Esophagus muscularis mucosa (tissue), 4 donors: ENCODE measurements at regions not wholly inside any gene's neighbourhood (a gene's known extent, or its start where the extent isn't known, plus 50 kb on each side); places are given as distances from the start of the nearest gene placed in this dataset.

Source experiments
- DNase-seq: peaks from one replicate; pipeline ENCODE4 v3.0.0-alpha.2; 2017; ENCODE audit errors: extremely low spot score
- H3K27ac ChIP-seq, 4 donors: fragments of 200-600 bp; sonication (generic); replicated peaks in 1 of 4; 1 replicate in 3 of 4; 2 replicates in 1 of 4; pipeline ENCODE4 v1.5.1; 2016 to 2019; ENCODE audit warnings: mild to moderate bottlenecking in 1 of 4
- H3K27me3 ChIP-seq, 4 donors: fragments of 200-600 bp; sonication (generic); one replicate each; pipeline versions ENCODE4 v1.5.1 to v1.6.0; 2016 to 2019
- H3K36me3 ChIP-seq, 4 donors: fragments of 200-600 bp; sonication (generic); one replicate each; pipeline ENCODE4 v1.5.1; 2016 to 2019
- H3K4me1 ChIP-seq, 4 donors: fragments of 200-600 bp; sonication (generic); one replicate each; pipeline ENCODE4 v1.5.1; 2016 to 2019
- H3K4me3 ChIP-seq, 4 donors: fragments of 200-600 bp; sonication (generic); 1 replicate in 2 of 4; 2 replicates in 2 of 4; pipeline ENCODE4 v1.5.1; 2016 to 2019; ENCODE audit warnings: mild to moderate bottlenecking in 4 of 4, moderate library complexity in 1 of 4
- H3K9me3 ChIP-seq, 4 donors: fragments of 200-600 bp; sonication (generic); 1 replicate in 3 of 4; 2 replicates in 1 of 4; pipeline ENCODE4 v1.5.1; 2016 to 2019
- EP300 ChIP-seq: sonication (generic); formaldehyde crosslinking; IDR thresholded peaks from one replicate; pipeline ENCODE4 v1.6.1; 2017; ENCODE audit warnings: antibody characterized with exemption
- POLR2A ChIP-seq: fragments of 450-650 bp; IDR thresholded peaks from one replicate; pipeline ENCODE4 v1.6.1; 2017; ENCODE audit warnings: antibody characterized with exemption, moderate library complexity, mild to moderate bottlenecking, low read depth
- POLR2AphosphoS5 ChIP-seq, 2 donors: sonication (generic); formaldehyde crosslinking; IDR thresholded peaks; one replicate each; pipeline ENCODE4 v1.6.1; 2017; ENCODE audit warnings: antibody characterized with exemption in 2 of 2
- WGBS: methylation state at CpG from one replicate; pipeline ENCODE4 v1.1.5; 2018; 5-methylcytosine and 5-hydroxymethylcytosine counted together
- intact Hi-C: fragments of 100-400 bp; cut with DNase I; formaldehyde crosslinking; loops from one replicate; pipeline ENCODE4 v1.15.1; 2023
- TF ChIP-seq, protein P1 (sequence below), 3 experiments: fragments of 200-600 bp in 2 of 3; fragments of 450-650 bp in 1 of 3; sonication (generic) in 2 of 3; IDR thresholded peaks; one replicate each; pipeline ENCODE4 v1.5.1; 2017 to 2019; ENCODE audit warnings: antibody characterized with exemption in 3 of 3, mild to moderate bottlenecking in 2 of 3, moderate library complexity in 1 of 3

DNA sequence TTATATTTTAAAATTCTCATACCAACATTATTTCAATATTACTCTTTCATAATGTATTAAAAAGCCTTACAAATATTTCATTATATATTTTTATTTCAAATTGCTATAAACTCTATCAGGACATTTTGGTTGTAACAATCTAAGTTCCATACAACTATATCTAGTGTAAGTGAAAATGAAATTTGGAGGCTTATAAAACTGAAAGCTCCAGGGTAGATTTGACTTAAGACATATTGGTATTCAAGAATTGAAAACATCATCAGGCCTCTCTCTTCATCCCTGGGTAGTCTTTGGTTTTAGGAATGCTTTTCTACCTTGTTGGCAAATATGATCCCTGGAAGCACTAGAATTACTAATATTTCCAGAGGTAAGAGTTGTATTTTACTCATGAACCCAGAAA lies 342.6 kb downstream of the DTHD1 start:
- H3K4me1 ChIP-seq, result no peaks in the 10 kb centered on the region
- TF ChIP-seq POLR2A (no peak), EP300 (no peak)
- TF ChIP-seq, protein P1, sequence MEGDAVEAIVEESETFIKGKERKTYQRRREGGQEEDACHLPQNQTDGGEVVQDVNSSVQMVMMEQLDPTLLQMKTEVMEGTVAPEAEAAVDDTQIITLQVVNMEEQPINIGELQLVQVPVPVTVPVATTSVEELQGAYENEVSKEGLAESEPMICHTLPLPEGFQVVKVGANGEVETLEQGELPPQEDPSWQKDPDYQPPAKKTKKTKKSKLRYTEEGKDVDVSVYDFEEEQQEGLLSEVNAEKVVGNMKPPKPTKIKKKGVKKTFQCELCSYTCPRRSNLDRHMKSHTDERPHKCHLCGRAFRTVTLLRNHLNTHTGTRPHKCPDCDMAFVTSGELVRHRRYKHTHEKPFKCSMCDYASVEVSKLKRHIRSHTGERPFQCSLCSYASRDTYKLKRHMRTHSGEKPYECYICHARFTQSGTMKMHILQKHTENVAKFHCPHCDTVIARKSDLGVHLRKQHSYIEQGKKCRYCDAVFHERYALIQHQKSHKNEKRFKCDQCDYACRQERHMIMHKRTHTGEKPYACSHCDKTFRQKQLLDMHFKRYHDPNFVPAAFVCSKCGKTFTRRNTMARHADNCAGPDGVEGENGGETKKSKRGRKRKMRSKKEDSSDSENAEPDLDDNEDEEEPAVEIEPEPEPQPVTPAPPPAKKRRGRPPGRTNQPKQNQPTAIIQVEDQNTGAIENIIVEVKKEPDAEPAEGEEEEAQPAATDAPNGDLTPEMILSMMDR (IDR thresholded peaks at IDR 0.05), result no peak
- H3K27me3 ChIP-seq, result no peaks in the 10 kb centered on the region
- no peak for DNase-seq
- no peaks in the 10 kb centered on the region for H3K36me3 ChIP-seq
- H3K27ac ChIP-seq, result no peak overlapping the region
- intact Hi-C loops, result no loop called here
- no peaks in the 10 kb centered on the region for H3K9me3 ChIP-seq
- no peak overlapping the region for H3K4me3 ChIP-seq

DNA sequence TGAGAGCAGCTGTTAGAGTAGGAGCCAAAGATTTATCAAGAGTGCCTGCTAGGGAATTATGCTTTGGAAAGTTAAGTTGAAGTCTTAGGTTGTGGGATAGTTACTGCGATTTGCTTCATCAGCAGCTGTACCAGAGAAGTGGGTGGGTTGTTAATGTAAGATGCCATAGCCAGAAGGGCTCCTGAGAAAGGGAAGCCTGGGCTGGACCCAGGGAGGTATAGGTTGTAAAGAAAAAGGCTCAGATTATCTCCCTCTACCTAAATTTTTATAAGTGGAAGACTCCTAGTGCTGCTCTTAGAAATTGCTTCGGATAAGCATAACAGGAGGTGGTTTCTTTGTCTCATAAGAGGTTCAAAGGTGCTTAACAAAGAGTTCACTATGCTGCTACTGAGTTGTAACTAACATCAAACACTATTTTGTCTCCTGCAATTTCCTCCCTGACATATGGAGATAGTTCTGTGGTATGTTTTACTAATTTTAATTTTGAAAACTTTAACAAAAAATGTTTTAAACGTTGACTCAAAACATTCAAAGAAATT lies 356.9 kb downstream of the DTHD1 start:
- 38% methylated on average over 3 of the region's 3 CpGs for WGBS
- Histone ChIP-seq H3K4me3 (no peak overlapping the region), H3K27ac (no peak overlapping the region), H3K27me3 (no peaks in the 10 kb centered on the region), H3K9me3 (no peaks in the 10 kb centered on the region), H3K36me3 (no peaks in the 10 kb centered on the region), H3K4me1 (no peaks in the 10 kb centered on the region)
- intact Hi-C loops, result no loop called here
- no peak for DNase-seq
- no peak for TF ChIP-seq POLR2A
- TF ChIP-seq POLR2AphosphoS5 (IDR thresholded peaks at IDR 0.05), result no peak
- no peak for TF ChIP-seq EP300
- TF ChIP-seq, protein P1 (IDR thresholded peaks at IDR 0.05), result no peak

DNA sequence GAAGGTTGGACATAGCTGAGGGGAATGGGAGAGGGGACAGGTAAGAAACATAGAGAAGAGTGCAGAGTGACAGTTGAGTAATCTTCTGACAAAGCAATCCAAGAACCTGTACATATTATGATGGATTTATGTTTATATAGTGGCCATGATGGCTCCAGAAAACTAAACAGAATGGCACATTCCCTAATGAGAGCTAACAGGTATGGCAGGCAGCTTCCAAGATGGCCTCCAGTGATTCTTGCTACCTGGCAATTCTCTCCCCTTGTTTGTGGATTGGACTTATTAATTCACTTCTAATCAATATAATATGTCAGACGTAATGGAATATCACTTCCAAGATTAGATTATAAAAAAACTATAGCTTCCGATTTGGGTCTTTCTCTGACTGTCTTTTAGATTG lies 359.5 kb downstream of the DTHD1 start:
- Histone ChIP-seq H3K27ac (no peak overlapping the region), H3K4me3 (no peak overlapping the region), H3K4me1 (no peaks in the 10 kb centered on the region), H3K9me3 (no peaks in the 10 kb centered on the region), H3K36me3 (no peaks in the 10 kb centered on the region), H3K27me3 (no peaks in the 10 kb centered on the region)
- no peak for TF ChIP-seq EP300
- no peak for DNase-seq
- intact Hi-C loops, result no loop called here
- WGBS, result 80% methylated on average over 2 of the region's 2 CpGs

DNA sequence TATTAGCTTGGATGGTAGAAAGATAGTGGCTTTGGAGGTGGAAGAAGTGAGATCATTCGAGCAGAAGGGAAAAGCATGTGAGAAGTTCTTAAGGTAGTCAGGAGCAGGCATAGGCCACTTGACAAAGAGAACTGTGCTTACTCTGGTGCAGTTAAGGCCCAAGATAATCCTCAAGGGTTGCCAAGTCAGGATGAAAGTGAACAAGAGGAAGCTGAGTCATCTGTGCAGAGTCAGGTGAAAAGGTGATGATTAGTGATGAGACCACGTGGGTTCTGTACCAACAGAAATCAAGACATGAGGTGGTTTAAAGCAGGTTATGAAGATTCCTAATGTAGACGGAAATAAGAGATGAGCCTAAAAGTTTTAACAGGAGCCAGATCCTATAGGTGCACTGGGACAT lies 369.8 kb downstream of the DTHD1 start:
- WGBS, result 92% methylated on average over 3 of the region's 3 CpGs
- H3K27ac ChIP-seq, result no peak overlapping the region
- no peaks in the 10 kb centered on the region for H3K36me3 ChIP-seq
- no peaks in the 10 kb centered on the region for H3K4me1 ChIP-seq
- no peaks in the 10 kb centered on the region for H3K27me3 ChIP-seq
- TF ChIP-seq POLR2AphosphoS5 (IDR thresholded peaks at IDR 0.05) (no peak), EP300 (no peak), POLR2A (no peak)
- TF ChIP-seq, protein P1 (IDR thresholded peaks at IDR 0.05), result no peak
- DNase-seq, result no peak
- H3K4me3 ChIP-seq, result no peak overlapping the region
- intact Hi-C loops, result no loop called here
- no peaks in the 10 kb centered on the region for H3K9me3 ChIP-seq

DNA sequence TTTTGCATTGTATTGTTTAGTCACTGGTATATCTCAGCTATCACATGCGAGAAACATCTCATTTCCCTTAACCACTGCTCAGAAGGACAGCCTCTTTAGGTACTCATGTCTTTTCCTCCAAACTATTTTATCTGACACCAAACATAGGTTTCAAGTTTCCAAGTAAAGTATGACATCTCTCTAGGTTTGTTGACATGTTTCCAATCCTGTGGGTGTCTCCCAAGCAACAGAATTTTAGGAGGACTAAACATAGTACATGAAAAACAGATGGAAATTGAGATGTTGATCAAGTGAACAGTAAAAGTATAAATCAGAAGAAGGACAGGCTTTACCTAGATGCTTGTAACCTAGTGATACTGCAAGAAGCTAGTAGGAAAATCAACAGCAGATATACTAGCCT lies 371.4 kb downstream of the DTHD1 start:
- TF ChIP-seq, protein P1 (IDR thresholded peaks at IDR 0.05), result no peak
- TF ChIP-seq POLR2A (no peak), EP300 (no peak), POLR2AphosphoS5 (IDR thresholded peaks at IDR 0.05) (no peak)
- H3K9me3 ChIP-seq, result no peaks in the 10 kb centered on the region
- DNase-seq, result no peak
- WGBS, result 94% methylated on average over 1 of the region's 1 CpG
- no peak overlapping the region for H3K4me3 ChIP-seq
- intact Hi-C loops, result no loop called here
- no peaks in the 10 kb centered on the region for H3K27me3 ChIP-seq
- no peak overlapping the region for H3K27ac ChIP-seq
- no peaks in the 10 kb centered on the region for H3K4me1 ChIP-seq
- no peaks in the 10 kb centered on the region for H3K36me3 ChIP-seq
